Lower lobe of right lung (tissue), 2 donors: ENCODE measurements at regions not wholly inside any gene's neighbourhood (a gene's known extent, or its start where the extent isn't known, plus 50 kb on each side); places are given as distances from the start of the nearest gene placed in this dataset.

Source experiments
- ATAC-seq, 2 donors: fragments of 200-7000 bp; cut with Tn5 transposase; one replicate each; pipeline ENCODE4 v1.9.1; 2020 to 2022; ENCODE audit warnings: mild to moderate bottlenecking in 2 of 2, moderate library complexity in 2 of 2
- DNase-seq: peaks from one replicate; pipeline ENCODE4 v3.0.0-alpha.2; 2020
- H3K27ac ChIP-seq: fragments of 200-600 bp; one replicate; pipeline ENCODE4 v1.8.0; 2022
- H3K27me3 ChIP-seq: fragments of 200-600 bp; one replicate; pipeline ENCODE4 v1.8.0; 2022; ENCODE audit warnings: low read depth
- H3K36me3 ChIP-seq: fragments of 200-600 bp; one replicate; pipeline ENCODE4 v1.8.0; 2022; ENCODE audit warnings: mild to moderate bottlenecking
- H3K4me1 ChIP-seq: fragments of 200-600 bp; one replicate; pipeline ENCODE4 v1.8.0; 2022
- H3K4me3 ChIP-seq: fragments of 200-600 bp; one replicate; pipeline ENCODE4 v1.8.0; 2022; ENCODE audit warnings: mild to moderate bottlenecking
- H3K9me3 ChIP-seq: fragments of 200-600 bp; one replicate; pipeline ENCODE4 v1.8.0; 2022
- CTCF ChIP-seq: fragments of 200-600 bp; IDR thresholded peaks from one replicate; pipeline ENCODE4 v1.8.0; 2022; ENCODE audit warnings: antibody characterized with exemption, mild to moderate bottlenecking
- intact Hi-C: fragments of 100-400 bp; cut with DNase I; formaldehyde crosslinking; loops from one replicate; pipeline ENCODE4 v1.11.0; 2022
- donor health status: DM: no; HTN: yes; CAD: no; lungs with severe emphysema.

GRCh38 chr1:98005326-98006010, 84.6 kb upstream of the DPYD start:
- Histone ChIP-seq H3K9me3 (no peaks in the 10 kb centered on the region), H3K4me1 (no peaks in the 10 kb centered on the region), H3K4me3 (no peak overlapping the region), H3K27me3 (no peaks in the 10 kb centered on the region), H3K27ac (no peak overlapping the region), H3K36me3 (no peaks in the 10 kb centered on the region)
- TF ChIP-seq CTCF: no peak
- intact Hi-C loops: no loop called here
- DNase-seq (no peak), ATAC-seq (no peak)

GRCh38 chr1:98003442-98003841, 82.6 kb upstream of the DPYD start:
- intact Hi-C loops: no loop called here
- ATAC-seq: no peak
- Histone ChIP-seq H3K4me3 (no peak overlapping the region), H3K36me3 (no peaks in the 10 kb centered on the region), H3K4me1 (no peaks in the 10 kb centered on the region), H3K27ac (no peak overlapping the region), H3K27me3 (no peaks in the 10 kb centered on the region), H3K9me3 (no peaks in the 10 kb centered on the region)
- TF ChIP-seq CTCF: no peak
- no peak for DNase-seq

GRCh38 chr1:98002288-98002687, 81.5 kb upstream of the DPYD start:
- TF ChIP-seq CTCF: no peak
- H3K27me3 ChIP-seq: no peaks in the 10 kb centered on the region
- no peaks in the 10 kb centered on the region for H3K9me3 ChIP-seq
- intact Hi-C loops: no loop called here
- H3K27ac ChIP-seq: no peak overlapping the region
- H3K4me3 ChIP-seq: no peak overlapping the region
- no peaks in the 10 kb centered on the region for H3K4me1 ChIP-seq
- DNase-seq (no peak), ATAC-seq (no peak)
- H3K36me3 ChIP-seq: no peaks in the 10 kb centered on the region

- no peaks in the 10 kb centered on the region for H3K4me1 ChIP-seq
- DNase-seq: no peak
- no peak overlapping the region for H3K4me3 ChIP-seq
- ATAC-seq: no peak
- H3K9me3 ChIP-seq: no peaks in the 10 kb centered on the region
- no peaks in the 10 kb centered on the region for H3K27me3 ChIP-seq
- no peak overlapping the region for H3K27ac ChIP-seq
- H3K36me3 ChIP-seq: no peaks in the 10 kb centered on the region
- intact Hi-C loops: no loop called here
- no peak for TF ChIP-seq CTCF
Measured at GRCh38 chr1:98001764-98002163, 80.9 kb upstream of the DPYD start.

- Histone ChIP-seq H3K27me3 (no peaks in the 10 kb centered on the region), H3K27ac (no peak overlapping the region), H3K4me3 (no peak overlapping the region), H3K4me1 (no peaks in the 10 kb centered on the region), H3K36me3 (no peaks in the 10 kb centered on the region), H3K9me3 (no peaks in the 10 kb centered on the region)
- intact Hi-C loops: no loop called here
- ATAC-seq (no peak), DNase-seq (no peak)
- no peak for TF ChIP-seq CTCF
Measured at GRCh38 chr1:97999320-97999719, 78.5 kb upstream of the DPYD start.
